ENCODE measurements at regions not wholly inside any gene's neighbourhood (a gene's known extent, or its start where the extent isn't known, plus 50 kb on each side); places are given as distances from the start of the nearest gene placed in this dataset.
"Not testable (repeated sequence)": the region's sequence is repeated elsewhere in the genome, so short reads cannot be mapped to it uniquely, and the experiment has no call there.

DNA sequence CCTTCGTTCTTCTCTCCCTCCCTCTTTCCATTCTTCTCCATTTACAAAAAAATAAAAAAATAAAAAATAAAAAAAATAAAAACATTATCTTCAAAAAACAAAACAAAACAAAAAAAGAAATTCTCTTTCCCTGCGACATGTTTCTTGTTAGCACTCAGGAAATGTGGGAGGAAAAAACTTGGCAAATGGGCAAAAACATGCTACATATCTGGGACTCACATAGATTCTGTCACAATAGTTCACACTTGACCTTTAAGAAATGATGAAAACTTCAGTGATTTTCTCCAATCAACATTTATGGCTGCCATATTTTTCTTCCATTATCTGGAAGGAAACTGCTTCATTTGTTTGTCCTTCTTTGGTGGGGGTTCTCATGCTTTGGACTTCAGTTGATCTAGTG lies 109.3 kb downstream of the PRKAB2 start:
- no peak for DNase-seq (ENCODE audit: low read depth)

- DNase-seq (ENCODE audit: low read depth), result not testable (repeated sequence)
Observed at GRCh38 chr1:147061880-147062279, 110.4 kb downstream of the PRKAB2 start.

GRCh38 chr1:147053269-147053668 lies 115.1 kb downstream of the NBPF12 start:
- DNase-seq (ENCODE audit: low read depth), result no peak

DNA sequence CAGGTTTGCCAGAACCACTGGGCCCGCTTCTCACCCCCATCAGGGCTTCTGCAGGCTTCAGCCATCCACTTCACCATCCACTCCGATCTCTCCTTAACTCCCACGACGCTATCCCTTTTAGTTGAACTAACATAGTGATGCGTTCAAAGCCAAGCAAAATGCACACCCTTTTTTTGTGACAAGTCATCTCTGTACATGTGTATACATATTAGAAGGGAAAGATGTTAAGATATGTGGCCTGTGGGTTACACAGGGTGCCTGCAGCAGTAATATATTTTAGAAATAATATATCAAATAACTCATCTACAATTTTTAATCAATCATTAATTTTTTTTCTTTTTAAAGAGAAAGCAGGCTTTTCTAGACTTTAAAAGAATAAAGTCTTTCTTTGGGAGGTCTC lies 114.6 kb downstream of the NBPF12 start:
- no peak for DNase-seq (ENCODE audit: low read depth)

GRCh38 chr1:147052143-147052542 lies 114.0 kb downstream of the NBPF12 start:
- no peak for DNase-seq (ENCODE audit: low read depth)

- no peak for DNase-seq (ENCODE audit: low read depth)
Observed at GRCh38 chr1:147051136-147051535, 113.0 kb downstream of the NBPF12 start.

DNA sequence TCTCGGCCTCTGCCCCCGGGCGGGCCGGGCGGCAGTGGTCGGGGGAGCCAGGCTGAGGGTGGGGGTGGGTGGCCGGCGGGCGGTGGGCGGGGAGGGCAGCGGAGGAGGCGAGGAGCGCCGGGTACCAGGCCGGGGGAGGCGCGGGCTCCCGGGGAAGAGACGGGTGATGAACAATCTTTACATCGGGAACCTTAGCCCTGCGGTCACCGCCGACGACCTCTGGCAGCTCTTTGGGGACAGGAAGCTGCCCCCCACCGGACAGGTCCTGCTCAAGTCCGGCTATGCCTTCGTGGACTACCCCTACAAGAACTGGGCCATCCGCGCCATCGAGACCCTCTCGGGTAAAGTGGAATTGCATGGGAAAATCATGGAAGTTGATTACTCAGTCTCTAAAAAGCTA lies 112.5 kb downstream of the NBPF12 start:
- no peak for DNase-seq (ENCODE audit: low read depth)

DNA sequence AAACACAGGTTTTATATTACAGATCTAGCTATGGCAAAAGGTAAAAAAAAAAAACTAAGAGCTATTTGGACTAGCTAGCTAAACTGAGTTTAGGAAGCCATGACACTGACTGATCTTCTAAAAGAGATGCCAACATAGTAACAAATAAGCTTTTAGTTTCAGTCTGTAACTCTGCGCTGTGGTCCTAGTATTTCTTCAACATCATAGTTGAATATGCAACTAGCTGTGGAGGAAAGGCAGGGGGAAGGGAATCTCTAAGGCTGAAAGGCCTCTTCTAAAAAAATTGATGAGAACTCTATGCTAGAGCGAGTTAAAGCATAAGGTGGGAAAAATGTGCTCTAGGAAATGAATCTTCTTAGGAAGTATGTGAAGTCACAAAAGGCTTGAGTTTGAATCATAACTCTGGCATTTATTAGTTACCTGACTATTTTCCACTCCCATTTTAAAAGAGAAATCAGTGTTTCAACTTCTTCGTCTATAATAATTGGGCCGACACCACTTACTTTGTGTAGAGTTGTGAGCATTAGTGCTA lies 108.8 kb downstream of the NBPF12 start:
- DNase-seq (ENCODE audit: low read depth), result not testable (repeated sequence)

- DNase-seq (ENCODE audit: low read depth), result peak; percentile 25
Observed at GRCh38 chr1:147046189-147046862, 108.2 kb downstream of the NBPF12 start.
